HepG2 (cell line): ENCODE measurements at regions not wholly inside any gene's neighbourhood (a gene's known extent, or its start where the extent isn't known, plus 50 kb on each side); places are given as distances from the start of the nearest gene placed in this dataset.

Experiments
- ATAC-seq: fragments of 200-7000 bp; cut with Tn5 transposase; 3 replicates; pipeline ENCODE4 v1.9.1; 2020; ENCODE audit warnings: mild to moderate bottlenecking, moderate library complexity
- BruUV-seq: library from RNA; stranded (reverse); fragments of 400-500 nt; replicated peaks from 2 replicates; lab custom pipeline; 2021; lab: Mats Ljungman, UMichigan
- CTCF ChIA-PET: fragments of 300-600 bp; formaldehyde crosslinking; extraction: SDS; loops from one replicate; lab custom pipeline; 2021; ENCODE audit warnings: low total read pairs, inconsistent platforms, low intra/inter-chr PET ratio; lab: Yijun Ruan, JAX
- POLR2A ChIA-PET: fragments of 350-600 bp; sonication (Branson Sonifier 250); formaldehyde crosslinking; loops from one replicate; lab custom pipeline; 2020; ENCODE audit warnings: antibody characterized with exemption, inconsistent platforms; lab: Yijun Ruan, JAX
- DNase-seq: peaks from one replicate; pipeline ENCODE4 v3.0.0-alpha.2; 2015; ENCODE audit warnings: low spot score
- FAIRE-seq: peaks from 3 replicates; lab custom pipeline; 2011; peaks lifted over from hg19 to GRCh38; lab: Jason Lieb, UNC
- H2AFZ ChIP-seq: one replicate; pipeline ENCODE4 v1.6.1; 2011; ENCODE audit warnings: low read length, inconsistent platforms
- H3K27ac ChIP-seq: fragments of 300-600 bp; 3 replicates; pipeline ENCODE4 v1.8.0; 2011; ENCODE audit warnings: mixed run types, mild to moderate bottlenecking, mixed read lengths, low read length, inconsistent platforms; ENCODE audit not compliant: insufficient read depth; ENCODE audit errors: extremely low read length
- H3K27me3 ChIP-seq, 2 experiments: fragments of 200-600 bp in 1 of 2; 2 replicates in 1 of 2; 3 replicates in 1 of 2; pipeline versions ENCODE4 v1.6.0 to v1.8.0; 2011; ENCODE audit warnings: low read length in 2 of 2, mild to moderate bottlenecking in 2 of 2, moderate library complexity in 2 of 2, inconsistent platforms in 1 of 2; ENCODE audit not compliant: insufficient read depth in 2 of 2, control insufficient read depth in 1 of 2
- H3K36me3 ChIP-seq, 2 experiments: fragments of 200-600 bp in 1 of 2; replicated peaks in 1 of 2; 2 replicates in 1 of 2; 3 replicates in 1 of 2; pipeline versions ENCODE4 v1.5.1 to v1.8.0; 2011; ENCODE audit warnings: low read length in 2 of 2, inconsistent platforms in 1 of 2; ENCODE audit not compliant: insufficient read depth in 2 of 2, control insufficient read depth in 1 of 2
- H3K4me1 ChIP-seq: 2 replicates; pipeline ENCODE4 v1.5.1; 2012; ENCODE audit warnings: low read length, inconsistent platforms; ENCODE audit not compliant: insufficient read depth
- H3K4me2 ChIP-seq: 2 replicates; pipeline ENCODE4 v1.6.0; 2011; ENCODE audit warnings: low read depth, low read length, inconsistent platforms
- H3K4me3 ChIP-seq, 3 experiments: fragments of 200-600 bp in 1 of 3; sonication (generic), shearing (Covaris generic) in 1 of 3; replicated peaks in 1 of 3; 2 replicates each; pipeline ENCODE4 v1.5.1; 2011 to 2016; ENCODE audit warnings: low read length in 3 of 3, inconsistent platforms in 2 of 3, low read depth in 2 of 3, mild to moderate bottlenecking in 2 of 3, control low read depth in 1 of 3, mixed read lengths in 1 of 3; ENCODE audit not compliant: insufficient read depth in 1 of 3
- H3K79me2 ChIP-seq: one replicate; pipeline ENCODE4 v1.6.1; 2011; ENCODE audit warnings: low read length, inconsistent platforms; ENCODE audit not compliant: insufficient read depth
- H3K9ac ChIP-seq: 2 replicates; pipeline ENCODE4 v1.6.0; 2011; ENCODE audit warnings: mild to moderate bottlenecking, low read depth, low read length, inconsistent platforms; ENCODE audit not compliant: insufficient read depth
- H3K9me3 ChIP-seq: 2 replicates; pipeline ENCODE4 v1.5.1; 2012; ENCODE audit warnings: mild to moderate bottlenecking, low read length
- H4K20me1 ChIP-seq: 2 replicates; pipeline ENCODE4 v1.6.0; 2011; ENCODE audit warnings: inconsistent platforms, mild to moderate bottlenecking, low read length, moderate library complexity; ENCODE audit not compliant: insufficient read depth
- AGO2 ChIP-seq: fragments of 200-400 bp; formaldehyde crosslinking; optimal IDR thresholded peaks from 2 replicates; pipeline ENCODE3; 2017; ENCODE audit warnings: mild to moderate bottlenecking, low read depth, low read length, moderate library complexity
- CC2D1A ChIP-seq: sonication (generic); formaldehyde crosslinking; IDR thresholded peaks from 2 replicates; pipeline ENCODE4 v1.8.1; 2023; ENCODE audit warnings: mild to moderate bottlenecking, missing genetic modification reagents
- HOXD1 ChIP-seq: sonication (generic); formaldehyde crosslinking; IDR thresholded peaks from 2 replicates; pipeline ENCODE4 v1.5.0; 2020; ENCODE audit warnings: missing genetic modification reagents
- PRMT3 ChIP-seq: sonication (generic); formaldehyde crosslinking; IDR thresholded peaks from 2 replicates; pipeline ENCODE4 v1.8.1; 2022; ENCODE audit warnings: low read depth, mild to moderate bottlenecking, moderate library complexity, missing genetic modification reagents, borderline replicate concordance
- ZNF512 ChIP-seq: sonication (generic); formaldehyde crosslinking; IDR thresholded peaks from 2 replicates; pipeline ENCODE4 v1.4.0; 2020; ENCODE audit warnings: mild to moderate bottlenecking, missing genetic modification reagents
- ZNF839 ChIP-seq: sonication (generic); formaldehyde crosslinking; IDR thresholded peaks from 2 replicates; pipeline ENCODE4 v1.4.0; 2020; ENCODE audit warnings: missing genetic modification reagents, mild to moderate bottlenecking, borderline replicate concordance
- WGBS: methylation state at CpG from one replicate; pipeline ENCODE4 v1.1.6; 2017; ENCODE audit warnings: low lambda C conversion rate; 5-methylcytosine and 5-hydroxymethylcytosine counted together
- in situ Hi-C: cut with HindIII; loops from 2 replicates; pipeline ENCODE4 v1.10.0; 2017; ENCODE audit warnings: low pct_unique_long_range_greater_than_20kb; ENCODE audit not compliant: extremely low pct_ligation_motif_present
- intact Hi-C: fragments of 100-400 bp; cut with micrococcal nuclease; formaldehyde crosslinking; loops from one replicate; pipeline ENCODE4 v1.10.0; 2022; ENCODE audit not compliant: unreplicated experiment
- TF ChIP-seq, protein P1 (sequence below), 2 experiments: sonication (generic) in 1 of 2; formaldehyde crosslinking in 1 of 2; IDR thresholded peaks; 2 replicates each; pipeline versions ENCODE4 v1.4.0 to v1.6.1; 2016 to 2020; ENCODE audit warnings: borderline replicate concordance in 1 of 2, low read depth in 1 of 2, mild to moderate bottlenecking in 1 of 2, missing genetic modification reagents in 1 of 2
- TF ChIP-seq, protein P2 (sequence below): IDR thresholded peaks from 2 replicates; pipeline ENCODE4 v1.6.1; 2016

DNA sequence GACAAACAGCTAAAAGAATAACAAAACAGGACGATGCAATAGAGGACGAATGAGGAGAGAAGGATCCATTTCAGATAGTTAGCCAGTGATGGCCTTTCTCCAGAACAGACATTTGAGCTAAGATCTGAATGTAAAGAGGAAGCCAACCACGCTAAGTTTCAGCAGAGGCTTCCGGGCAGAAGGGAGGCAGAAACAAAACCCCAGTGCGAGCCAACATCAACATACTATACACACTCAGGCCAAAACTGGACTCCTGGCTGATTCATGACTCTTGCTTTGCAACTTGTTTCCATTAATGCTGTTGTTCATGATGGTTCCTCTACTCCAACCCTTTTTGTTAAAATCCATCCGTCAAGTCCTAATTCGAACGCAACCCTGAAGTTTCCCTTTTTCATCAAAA is 730.3 kb downstream of the TRIML1 start:
- in situ Hi-C loops, result no loop called here
- TF ChIP-seq ZNF839, result no peak
- TF ChIP-seq, protein P1, sequence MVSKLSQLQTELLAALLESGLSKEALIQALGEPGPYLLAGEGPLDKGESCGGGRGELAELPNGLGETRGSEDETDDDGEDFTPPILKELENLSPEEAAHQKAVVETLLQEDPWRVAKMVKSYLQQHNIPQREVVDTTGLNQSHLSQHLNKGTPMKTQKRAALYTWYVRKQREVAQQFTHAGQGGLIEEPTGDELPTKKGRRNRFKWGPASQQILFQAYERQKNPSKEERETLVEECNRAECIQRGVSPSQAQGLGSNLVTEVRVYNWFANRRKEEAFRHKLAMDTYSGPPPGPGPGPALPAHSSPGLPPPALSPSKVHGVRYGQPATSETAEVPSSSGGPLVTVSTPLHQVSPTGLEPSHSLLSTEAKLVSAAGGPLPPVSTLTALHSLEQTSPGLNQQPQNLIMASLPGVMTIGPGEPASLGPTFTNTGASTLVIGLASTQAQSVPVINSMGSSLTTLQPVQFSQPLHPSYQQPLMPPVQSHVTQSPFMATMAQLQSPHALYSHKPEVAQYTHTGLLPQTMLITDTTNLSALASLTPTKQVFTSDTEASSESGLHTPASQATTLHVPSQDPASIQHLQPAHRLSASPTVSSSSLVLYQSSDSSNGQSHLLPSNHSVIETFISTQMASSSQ (IDR thresholded peaks at IDR 0.05; ENCODE audit: low read depth), result no peak
- TF ChIP-seq, protein P1 (CRISPR knock-in tag; IDR thresholded peaks at IDR 0.05; ENCODE audit: borderline replicate concordance), result no peak
- 19% methylated on average over 8 of the region's 8 CpGs for WGBS

DNA sequence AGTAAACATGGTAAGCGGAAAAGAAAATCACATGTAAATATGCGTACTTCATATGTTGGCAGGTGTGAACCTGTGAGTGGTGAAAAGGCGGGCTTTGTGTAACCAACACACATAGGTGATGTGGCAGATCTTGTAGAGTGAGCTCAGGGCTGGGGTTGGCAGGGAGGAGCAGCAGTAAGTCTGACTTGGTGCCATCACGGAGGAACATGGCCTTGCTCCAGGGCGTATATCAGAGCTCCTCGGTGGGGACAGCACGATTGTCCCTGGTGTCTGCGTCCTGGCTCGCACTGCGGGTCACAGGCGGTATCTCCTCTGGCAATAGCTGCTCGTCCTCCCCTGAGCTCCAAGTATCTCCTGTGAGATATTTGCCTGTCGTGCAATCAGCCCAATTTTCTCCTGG is 733.6 kb downstream of the TRIML1 start:
- H4K20me1 ChIP-seq, result no peaks in the 10 kb centered on the region
- H3K27me3 ChIP-seq, result no peaks in the 10 kb centered on the region
- ATAC-seq (no peak), DNase-seq (no peak), FAIRE-seq (no peak)
- intact Hi-C loops (no loop called here), in situ Hi-C loops (no loop called here)
- no peaks in the 10 kb centered on the region for H3K36me3 ChIP-seq
- no peak overlapping the region for H3K9ac ChIP-seq
- no peak overlapping the region for H3K27ac ChIP-seq
- 49% methylated on average over 9 of the region's 13 CpGs for WGBS
- no peaks in the 10 kb centered on the region for H3K79me2 ChIP-seq
- H3K4me1 ChIP-seq, result no peaks in the 10 kb centered on the region
- POLR2A ChIA-PET, result no interaction called here
- H3K4me3 ChIP-seq, result no peak overlapping the region
- CTCF ChIA-PET, result no interaction called here
- H3K9me3 ChIP-seq, result peaks cover 8% of the 10 kb centered on the region; the same call in 1 of the 2 replicates
- no peak overlapping the region for H2AFZ ChIP-seq
- no peak overlapping the region for H3K4me2 ChIP-seq
- BruUV-seq, result no TSS peak
- TF ChIP-seq PRMT3, result no peak
- TF ChIP-seq, protein P2, sequence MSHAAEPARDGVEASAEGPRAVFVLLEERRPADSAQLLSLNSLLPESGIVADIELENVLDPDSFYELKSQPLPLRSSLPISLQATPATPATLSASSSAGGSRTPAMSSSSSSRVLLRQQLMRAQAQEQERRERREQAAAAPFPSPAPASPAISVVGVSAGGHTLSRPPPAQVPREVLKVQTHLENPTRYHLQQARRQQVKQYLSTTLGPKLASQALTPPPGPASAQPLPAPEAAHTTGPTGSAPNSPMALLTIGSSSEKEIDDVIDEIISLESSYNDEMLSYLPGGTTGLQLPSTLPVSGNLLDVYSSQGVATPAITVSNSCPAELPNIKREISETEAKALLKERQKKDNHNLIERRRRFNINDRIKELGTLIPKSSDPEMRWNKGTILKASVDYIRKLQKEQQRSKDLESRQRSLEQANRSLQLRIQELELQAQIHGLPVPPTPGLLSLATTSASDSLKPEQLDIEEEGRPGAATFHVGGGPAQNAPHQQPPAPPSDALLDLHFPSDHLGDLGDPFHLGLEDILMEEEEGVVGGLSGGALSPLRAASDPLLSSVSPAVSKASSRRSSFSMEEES (CRISPR knock-in tag), result no peak
- TF ChIP-seq AGO2, result no peak
- no peak for TF ChIP-seq ZNF512 (CRISPR knock-in tag)
- TF ChIP-seq CC2D1A, result no peak
- no peak for TF ChIP-seq HOXD1 (CRISPR knock-in tag)

More for the DNA sequence above, 730.3 kb downstream of the TRIML1 start:
- Histone ChIP-seq H4K20me1 (no peaks in the 10 kb centered on the region), H3K27ac (no peak overlapping the region), H3K27me3 (no peaks in the 10 kb centered on the region), H3K9me3 (peaks cover 5% of the 10 kb centered on the region; the same call in 1 of the 2 replicates), H3K4me3 (no peak overlapping the region), H3K79me2 (no peaks in the 10 kb centered on the region), H3K9ac (no peak overlapping the region), H3K4me1 (no peaks in the 10 kb centered on the region), H3K36me3 (no peaks in the 10 kb centered on the region), H2AFZ (no peak overlapping the region), H3K4me2 (no peak overlapping the region)
- no peak for DNase-seq
- CTCF ChIA-PET, result no interaction called here
- FAIRE-seq, result no peak
- intact Hi-C loops, result no loop called here
- POLR2A ChIA-PET, result no interaction called here
- no peak for ATAC-seq
- no TSS peak for BruUV-seq
